Endodermal cell (in vitro differentiated cells): ENCODE measurements at regions not wholly inside any gene's neighbourhood (a gene's known extent, or its start where the extent isn't known, plus 50 kb on each side); places are given as distances from the start of the nearest gene placed in this dataset.

Source experiments
- DNase-seq: peaks from one replicate; pipeline ENCODE4 v3.0.0-alpha.2; 2017
- H3K27ac ChIP-seq: 2 replicates; pipeline ENCODE4 v1.5.1; 2013; ENCODE audit warnings: mild to moderate bottlenecking, low read depth, low read length, moderate library complexity
- H3K27me3 ChIP-seq: 2 replicates; pipeline ENCODE4 v1.6.1; 2013; ENCODE audit warnings: mild to moderate bottlenecking, low read length, moderate library complexity; ENCODE audit not compliant: insufficient read depth, control insufficient read depth, poor library complexity, severe bottlenecking
- H3K36me3 ChIP-seq: 2 replicates; pipeline ENCODE4 v1.7.0; 2013; ENCODE audit warnings: mild to moderate bottlenecking, low read length, moderate library complexity; ENCODE audit not compliant: control insufficient read depth, insufficient read depth
- H3K4me1 ChIP-seq: one replicate; pipeline ENCODE4 v1.7.0; 2013; ENCODE audit warnings: low read length; ENCODE audit not compliant: control insufficient read depth, insufficient read depth
- H3K4me3 ChIP-seq: 2 replicates; pipeline ENCODE4 v1.5.1; 2013; ENCODE audit warnings: mild to moderate bottlenecking, low read length, moderate library complexity
- H3K9ac ChIP-seq: 2 replicates; pipeline ENCODE4 v1.6.1; 2013; ENCODE audit warnings: mild to moderate bottlenecking, low read length, moderate library complexity; ENCODE audit not compliant: poor library complexity, severe bottlenecking; ENCODE audit errors: extremely low read depth
- H3K9me3 ChIP-seq: 2 replicates; pipeline ENCODE4 v1.6.1; 2013; ENCODE audit warnings: mild to moderate bottlenecking, low read length, moderate library complexity; ENCODE audit not compliant: control insufficient read depth
- H3K27ac Mint-ChIP-seq: 2 replicates; pipeline ENCODE4 v1.8.0; 2020; ENCODE audit warnings: mixed read lengths
- H3K27me3 Mint-ChIP-seq: 2 replicates; pipeline ENCODE4 v1.8.0; 2021; ENCODE audit warnings: mild to moderate bottlenecking, mixed read lengths; ENCODE audit not compliant: insufficient read depth
- H3K36me3 Mint-ChIP-seq: 2 replicates; pipeline ENCODE4 v1.8.0; 2020; ENCODE audit warnings: low read depth, mixed read lengths
- H3K4me1 Mint-ChIP-seq: 2 replicates; pipeline ENCODE4 v1.8.0; 2020; ENCODE audit warnings: mixed read lengths
- H3K4me3 Mint-ChIP-seq: 2 replicates; pipeline ENCODE4 v1.8.0; 2020; ENCODE audit warnings: mild to moderate bottlenecking, moderate library complexity, mixed read lengths
- H3K9me3 Mint-ChIP-seq: 2 replicates; pipeline ENCODE4 v1.8.0; 2020; ENCODE audit warnings: mild to moderate bottlenecking, mixed read lengths
- CTCF ChIP-seq: fragments of 200-600 bp; sonication (generic); conservative IDR thresholded peaks from 2 replicates; pipeline ENCODE4 v1.5.0; 2021; ENCODE audit warnings: antibody characterized with exemption, mild to moderate bottlenecking
- WGBS, 2 experiments: methylation state at CpG; one replicate each; pipeline versions ENCODE4 v1.1.5 to v1.1.7; 2013; ENCODE audit warnings: missing lambda C conversion rate in 2 of 2, mixed read lengths in 1 of 2; ENCODE audit not compliant: insufficient coverage in 1 of 2, insufficient read length in 1 of 2; 5-methylcytosine and 5-hydroxymethylcytosine counted together

GRCh38 chr9:88724331-88724730, 189.4 kb downstream of the NXNL2 start:
- Histone ChIP-seq H3K27ac (no peak overlapping the region), H3K27me3 (no peaks in the 10 kb centered on the region), H3K4me3 (no peak overlapping the region), H3K9ac (no peak overlapping the region), H3K4me1 (no peaks in the 10 kb centered on the region), H3K36me3 (no peaks in the 10 kb centered on the region), H3K9me3 (no peaks in the 10 kb centered on the region)
- TF ChIP-seq CTCF, result no peak
- no peak for DNase-seq
- Mint-ChIP-seq H3K9me3 (no peaks in the 10 kb centered on the region), H3K27ac (no peak overlapping the region), H3K27me3 (no peaks in the 10 kb centered on the region), H3K36me3 (no peaks in the 10 kb centered on the region), H3K4me3 (no peak overlapping the region), H3K4me1 (peaks cover 2% of the 10 kb centered on the region)
- 91 to 95% methylated on average over 3 to 5 of the region's 5 CpGs for WGBS, 2 experiments

- no peaks in the 10 kb centered on the region for H3K36me3 Mint-ChIP-seq
- H3K27me3 Mint-ChIP-seq, result no peaks in the 10 kb centered on the region
- no peak for DNase-seq
- H3K27ac ChIP-seq, result no peak overlapping the region
- no peaks in the 10 kb centered on the region for H3K36me3 ChIP-seq
- H3K4me1 ChIP-seq, result no peaks in the 10 kb centered on the region
- H3K9me3 ChIP-seq, result no peaks in the 10 kb centered on the region
- H3K9me3 Mint-ChIP-seq, result no peaks in the 10 kb centered on the region
- no peak overlapping the region for H3K9ac ChIP-seq
- no peak for TF ChIP-seq CTCF
- H3K27me3 ChIP-seq, result no peaks in the 10 kb centered on the region
- no peak overlapping the region for H3K4me3 ChIP-seq
- no peak overlapping the region for H3K4me3 Mint-ChIP-seq
- no peak overlapping the region for H3K27ac Mint-ChIP-seq
- WGBS, 2 experiments, result 88% methylated on average over 3 of the region's 3 CpGs; no CpG with 5 or more reads in 1 of the 2 experiments
- peaks cover 2% of the 10 kb centered on the region for H3K4me1 Mint-ChIP-seq
Observed at GRCh38 chr9:88725300-88726019, 190.5 kb downstream of the NXNL2 start.

- Mint-ChIP-seq H3K9me3 (no peaks in the 10 kb centered on the region), H3K4me1 (peaks cover 2% of the 10 kb centered on the region), H3K27me3 (no peaks in the 10 kb centered on the region), H3K36me3 (no peaks in the 10 kb centered on the region), H3K27ac (no peak overlapping the region), H3K4me3 (no peak overlapping the region)
- no peak for DNase-seq
- WGBS, 2 experiments, result 86 to 96% methylated on average over 1 to 2 of the region's 2 CpGs
- no peak overlapping the region for H3K9ac ChIP-seq
- no peak for TF ChIP-seq CTCF
- no peak overlapping the region for H3K4me3 ChIP-seq
- no peaks in the 10 kb centered on the region for H3K36me3 ChIP-seq
- H3K27ac ChIP-seq, result no peak overlapping the region
- no peaks in the 10 kb centered on the region for H3K27me3 ChIP-seq
- H3K4me1 ChIP-seq, result no peaks in the 10 kb centered on the region
- H3K9me3 ChIP-seq, result no peaks in the 10 kb centered on the region
Observed at GRCh38 chr9:88726803-88727202, 191.8 kb downstream of the NXNL2 start.
